Mesenchymal stem cell (in vitro differentiated cells and primary cell): ENCODE measurements at regions not wholly inside any gene's neighbourhood (a gene's known extent, or its start where the extent isn't known, plus 50 kb on each side); places are given as distances from the start of the nearest gene placed in this dataset.

Experiments
- DNase-seq: peaks from one replicate; pipeline ENCODE4 v3.0.0-alpha.2; 2013
- H2AFZ ChIP-seq: one replicate; pipeline ENCODE4 v1.6.1; 2013; ENCODE audit warnings: low read depth, mild to moderate bottlenecking, control low read depth, inconsistent platforms, low read length, moderate library complexity
- H2AK5ac ChIP-seq: 2 replicates; pipeline ENCODE4 v1.6.1; 2013; ENCODE audit warnings: low read length, moderate library complexity, mild to moderate bottlenecking, inconsistent platforms; ENCODE audit not compliant: severe bottlenecking
- H2BK120ac ChIP-seq: one replicate; pipeline ENCODE4 v1.6.1; 2013; ENCODE audit warnings: low read depth, mild to moderate bottlenecking, inconsistent platforms, low read length, moderate library complexity
- H2BK12ac ChIP-seq, 2 experiments: one replicate each; pipeline ENCODE4 v1.6.1; 2013; ENCODE audit warnings: inconsistent platforms in 2 of 2, low read length in 2 of 2, mild to moderate bottlenecking in 2 of 2, moderate library complexity in 2 of 2, control low read depth in 1 of 2
- H2BK15ac ChIP-seq: one replicate; pipeline ENCODE4 v1.6.1; 2013; ENCODE audit warnings: mild to moderate bottlenecking, low read depth, inconsistent platforms; ENCODE audit not compliant: poor library complexity, severe bottlenecking
- H2BK5ac ChIP-seq: 2 replicates; pipeline ENCODE4 v1.6.1; 2013; ENCODE audit warnings: low read depth, mild to moderate bottlenecking, low read length, control low read depth, inconsistent platforms; ENCODE audit not compliant: poor library complexity, severe bottlenecking
- H3K14ac ChIP-seq, 2 experiments: one replicate each; pipeline ENCODE4 v1.6.1; 2013; ENCODE audit warnings: inconsistent platforms in 2 of 2, low read length in 2 of 2, control low read depth in 1 of 2, mild to moderate bottlenecking in 1 of 2, moderate library complexity in 1 of 2
- H3K18ac ChIP-seq, 2 experiments: one replicate each; pipeline ENCODE4 v1.6.1; 2013; ENCODE audit warnings: inconsistent platforms in 2 of 2, low read length in 2 of 2, control low read depth in 1 of 2, low read depth in 1 of 2, mild to moderate bottlenecking in 1 of 2
- H3K23ac ChIP-seq, 2 experiments: one replicate each; pipeline ENCODE4 v1.6.1; 2013; ENCODE audit warnings: inconsistent platforms in 2 of 2, low read length in 2 of 2, mild to moderate bottlenecking in 2 of 2, moderate library complexity in 2 of 2, control low read depth in 1 of 2
- H3K27ac ChIP-seq: 2 replicates; pipeline ENCODE4 v1.5.1; 2013; ENCODE audit warnings: mild to moderate bottlenecking, moderate library complexity, low read length, control low read depth, inconsistent platforms; ENCODE audit not compliant: poor library complexity, severe bottlenecking
- H3K27me3 ChIP-seq, 2 experiments: 2 replicates each; pipeline versions ENCODE4 v1.6.1 to v1.7.0; 2013; ENCODE audit warnings: low read length in 2 of 2, mild to moderate bottlenecking in 2 of 2, moderate library complexity in 2 of 2, control low read depth in 1 of 2, inconsistent platforms in 1 of 2; ENCODE audit not compliant: control insufficient read depth in 1 of 2, insufficient read depth in 1 of 2
- H3K36me3 ChIP-seq, 2 experiments: 2 replicates each; pipeline versions ENCODE4 v1.6.1 to v1.7.0; 2013; ENCODE audit warnings: low read length in 2 of 2, control low read depth in 1 of 2, inconsistent platforms in 1 of 2, low read depth in 1 of 2, mild to moderate bottlenecking in 1 of 2; ENCODE audit not compliant: insufficient read depth in 2 of 2, control insufficient read depth in 1 of 2
- H3K4ac ChIP-seq, 2 experiments: one replicate each; pipeline ENCODE4 v1.6.1; 2013; ENCODE audit warnings: inconsistent platforms in 2 of 2, low read length in 2 of 2, mild to moderate bottlenecking in 2 of 2, moderate library complexity in 2 of 2, control low read depth in 1 of 2, low read depth in 1 of 2
- H3K4me1 ChIP-seq: 2 replicates; pipeline ENCODE4 v1.6.1; 2013; ENCODE audit warnings: low read depth, low read length, control low read depth; ENCODE audit not compliant: control insufficient read depth, insufficient read depth
- H3K4me2 ChIP-seq: 2 replicates; pipeline ENCODE4 v1.6.1; 2013; ENCODE audit warnings: low read length, mild to moderate bottlenecking, inconsistent platforms; ENCODE audit not compliant: poor library complexity, severe bottlenecking
- H3K4me3 ChIP-seq, 2 experiments: 2 replicates each; pipeline versions ENCODE4 v1.5.1 to v1.7.0; 2013; ENCODE audit warnings: low read length in 2 of 2, mild to moderate bottlenecking in 2 of 2, control low read depth in 1 of 2, low read depth in 1 of 2; ENCODE audit not compliant: insufficient read depth in 1 of 2
- H3K79me1 ChIP-seq: replicated peaks from 2 replicates; pipeline ENCODE4 v1.6.1; 2013; ENCODE audit warnings: mild to moderate bottlenecking, control low read depth, low read length, inconsistent platforms; ENCODE audit not compliant: poor library complexity, severe bottlenecking
- H3K9ac ChIP-seq: 2 replicates; pipeline ENCODE4 v1.7.0; 2013; ENCODE audit warnings: mild to moderate bottlenecking, low read length, moderate library complexity
- H3K9me3 ChIP-seq: 2 replicates; pipeline ENCODE4 v1.7.0; 2013; ENCODE audit warnings: mild to moderate bottlenecking, low read length; ENCODE audit not compliant: control insufficient read depth
- H4K8ac ChIP-seq: one replicate; pipeline ENCODE4 v1.6.1; 2013; ENCODE audit warnings: inconsistent platforms, mild to moderate bottlenecking, low read length, moderate library complexity
- H4K91ac ChIP-seq: one replicate; pipeline ENCODE4 v1.6.1; 2013; ENCODE audit warnings: mild to moderate bottlenecking, low read length, inconsistent platforms
- WGBS: methylation state at CpG from one replicate; pipeline ENCODE4 v1.1.7; 2013; ENCODE audit warnings: mixed read lengths; 5-methylcytosine and 5-hydroxymethylcytosine counted together

GRCh38 chr6:44650495-44650894 lies 263.0 kb downstream of the CDC5L start:
- WGBS, result 80% methylated on average over 6 of the region's 6 CpGs
- Histone ChIP-seq H3K9ac (no peak overlapping the region), H2AFZ (no peak overlapping the region), H4K91ac (no peak overlapping the region), H2BK5ac (no peak overlapping the region), H3K4me2 (no peak overlapping the region), H3K79me1 (no peaks in the 10 kb centered on the region), H3K4me1 (peaks cover 25% of the 10 kb centered on the region), H3K27me3 (no peaks in the 10 kb centered on the region), H3K4me3 (no peak overlapping the region), H3K9me3 (no peaks in the 10 kb centered on the region), H3K27ac (no peak overlapping the region), H3K4ac (no peak overlapping the region), H3K36me3 (no peaks in the 10 kb centered on the region), H2BK120ac (no peak overlapping the region), H3K18ac (no peak overlapping the region), H2AK5ac (no peak overlapping the region), H2BK15ac (no peak overlapping the region), H3K23ac (no peak overlapping the region), H3K14ac (no peak overlapping the region), H4K8ac (no peak overlapping the region), H2BK12ac (no peak overlapping the region)
- DNase-seq, result no peak

GRCh38 chr6:44650947-44651346 lies 263.4 kb downstream of the CDC5L start:
- no peak overlapping the region for H2BK12ac ChIP-seq

GRCh38 chr6:44651604-44652003 lies 264.1 kb downstream of the CDC5L start:
- no peak overlapping the region for H3K4me2 ChIP-seq
- H3K36me3 ChIP-seq, result no peaks in the 10 kb centered on the region
- H2BK5ac ChIP-seq, result no peak overlapping the region
- H3K4ac ChIP-seq, result no peak overlapping the region
- WGBS, result 44% methylated on average over 15 of the region's 15 CpGs
- no peak overlapping the region for H2BK12ac ChIP-seq
- no peak overlapping the region for H3K4me3 ChIP-seq
- peaks cover 27% of the 10 kb centered on the region for H3K4me1 ChIP-seq
- no peak overlapping the region for H2AFZ ChIP-seq
- no peaks in the 10 kb centered on the region for H3K79me1 ChIP-seq
- H2AK5ac ChIP-seq, result peak overlapping the region; percentile 89
- no peak for DNase-seq
- H4K91ac ChIP-seq, result no peak overlapping the region
- no peak overlapping the region for H3K27ac ChIP-seq
- H3K14ac ChIP-seq, result no peak overlapping the region
- H2BK15ac ChIP-seq, result no peak overlapping the region
- no peak overlapping the region for H2BK120ac ChIP-seq
- H3K23ac ChIP-seq, result no peak overlapping the region
- H3K9ac ChIP-seq, result no peak overlapping the region
- H3K18ac ChIP-seq, result peak overlapping the region; percentile 15 to 28
- H3K9me3 ChIP-seq, result no peaks in the 10 kb centered on the region
- H3K27me3 ChIP-seq, result no peaks in the 10 kb centered on the region
- H4K8ac ChIP-seq, result no peak overlapping the region

More at GRCh38 chr6:44650947-44651346, 263.4 kb downstream of the CDC5L start:
- Histone ChIP-seq H3K14ac (no peak overlapping the region), H3K27me3 (no peaks in the 10 kb centered on the region), H3K36me3 (no peaks in the 10 kb centered on the region), H4K91ac (no peak overlapping the region), H3K23ac (no peak overlapping the region), H3K4me3 (no peak overlapping the region), H3K79me1 (no peaks in the 10 kb centered on the region), H3K4ac (no peak overlapping the region), H2AK5ac (peak overlapping the region; percentile 89), H3K18ac (no peak overlapping the region), H3K4me1 (peaks cover 29% of the 10 kb centered on the region), H2BK5ac (no peak overlapping the region), H3K27ac (peak overlapping the region; percentile 18), H3K9me3 (no peaks in the 10 kb centered on the region), H4K8ac (no peak overlapping the region), H2AFZ (no peak overlapping the region), H2BK15ac (no peak overlapping the region), H3K4me2 (no peak overlapping the region), H3K9ac (no peak overlapping the region), H2BK120ac (no peak overlapping the region)
- 73% methylated on average over 5 of the region's 5 CpGs for WGBS
- DNase-seq, result peak; percentile 30

- H3K27me3 ChIP-seq, result no peaks in the 10 kb centered on the region
- H3K79me1 ChIP-seq, result no peaks in the 10 kb centered on the region
- H4K8ac ChIP-seq, result no peak overlapping the region
- no peak overlapping the region for H2BK12ac ChIP-seq
- no peaks in the 10 kb centered on the region for H3K36me3 ChIP-seq
- H3K14ac ChIP-seq, result no peak overlapping the region
- no peak overlapping the region for H3K9ac ChIP-seq
- H3K4me2 ChIP-seq, result no peak overlapping the region
- no peak overlapping the region for H3K4me3 ChIP-seq
- no peak overlapping the region for H4K91ac ChIP-seq
- H3K27ac ChIP-seq, result no peak overlapping the region
- H3K23ac ChIP-seq, result no peak overlapping the region
- H2AK5ac ChIP-seq, result peak overlapping the region; percentile 73
- peak; percentile 37 for DNase-seq
- 63% methylated on average over 1 of the region's 1 CpG for WGBS
- no peak overlapping the region for H2BK5ac ChIP-seq
- H2BK120ac ChIP-seq, result no peak overlapping the region
- no peak overlapping the region for H3K18ac ChIP-seq
- H3K4me1 ChIP-seq, result peaks cover 29% of the 10 kb centered on the region
- no peak overlapping the region for H3K4ac ChIP-seq
- no peaks in the 10 kb centered on the region for H3K9me3 ChIP-seq
- no peak overlapping the region for H2BK15ac ChIP-seq
- no peak overlapping the region for H2AFZ ChIP-seq
Measured at GRCh38 chr6:44652547-44652946, 265.0 kb downstream of the CDC5L start.
